ENCODE measurements at regions not wholly inside any gene's neighbourhood (a gene's known extent, or its start where the extent isn't known, plus 50 kb on each side); places are given as distances from the start of the nearest gene placed in this dataset.

GRCh38 chr5:42321785-42322184 is 101.5 kb upstream of the GHR start:
- H3K36me3 ChIP-seq: no peaks in the 10 kb centered on the region
- no peak overlapping the region for H3K27ac ChIP-seq
- TF ChIP-seq CTCF (IDR thresholded peaks at IDR 0.05) (no peak), POLR2AphosphoS5 (IDR thresholded peaks at IDR 0.05; ENCODE audit: insufficient read depth in 1 of 2, low read depth in 1 of 2) (no peak), POLR2A (IDR thresholded peaks at IDR 0.05) (no peak)
- no peak for DNase-seq (ENCODE audit: extremely low spot score in 2 of 2)
- intact Hi-C loops (cut with DNase I): no loop called here
- H3K4me1 ChIP-seq: no peaks in the 10 kb centered on the region
- no peak overlapping the region for H3K4me3 ChIP-seq
- H3K9me3 ChIP-seq: peaks cover 8% of the 10 kb centered on the region
- H3K27me3 ChIP-seq: no peaks in the 10 kb centered on the region

- H3K36me3 ChIP-seq: no peaks in the 10 kb centered on the region
- H3K4me1 ChIP-seq: no peaks in the 10 kb centered on the region
- H3K9me3 ChIP-seq: no peaks in the 10 kb centered on the region
- no peak for TF ChIP-seq POLR2AphosphoS5 (IDR thresholded peaks at IDR 0.05; ENCODE audit: insufficient read depth in 1 of 2, low read depth in 1 of 2)
- TF ChIP-seq CTCF (IDR thresholded peaks at IDR 0.05): no peak
- TF ChIP-seq POLR2A (IDR thresholded peaks at IDR 0.05): no peak
- H3K27ac ChIP-seq: no peak overlapping the region
- H3K27me3 ChIP-seq: no peaks in the 10 kb centered on the region
- no peak overlapping the region for H3K4me3 ChIP-seq
- DNase-seq (ENCODE audit: extremely low spot score in 2 of 2): no peak
- intact Hi-C loops (cut with DNase I): no loop called here
Measured at GRCh38 chr5:42337143-42337542, 86.1 kb upstream of the GHR start.

- Histone ChIP-seq H3K36me3 (no peaks in the 10 kb centered on the region), H3K4me3 (no peak overlapping the region), H3K4me1 (no peaks in the 10 kb centered on the region), H3K9me3 (no peaks in the 10 kb centered on the region), H3K27me3 (no peaks in the 10 kb centered on the region), H3K27ac (no peak overlapping the region)
- intact Hi-C loops (cut with DNase I): no loop called here
- no peak for DNase-seq (ENCODE audit: extremely low spot score in 2 of 2)
- TF ChIP-seq CTCF (IDR thresholded peaks at IDR 0.05) (no peak), POLR2AphosphoS5 (IDR thresholded peaks at IDR 0.05; ENCODE audit: insufficient read depth in 1 of 2, low read depth in 1 of 2) (no peak), POLR2A (IDR thresholded peaks at IDR 0.05) (no peak)
Measured at GRCh38 chr5:42337607-42338006, 85.6 kb upstream of the GHR start.

- no peaks in the 10 kb centered on the region for H3K36me3 ChIP-seq
- no peaks in the 10 kb centered on the region for H3K27me3 ChIP-seq
- no peak for DNase-seq (ENCODE audit: extremely low spot score in 2 of 2)
- no peaks in the 10 kb centered on the region for H3K4me1 ChIP-seq
- intact Hi-C loops (cut with DNase I): no loop called here
- no peak overlapping the region for H3K4me3 ChIP-seq
- no peak for TF ChIP-seq POLR2A (IDR thresholded peaks at IDR 0.05)
- no peak for TF ChIP-seq POLR2AphosphoS5 (IDR thresholded peaks at IDR 0.05; ENCODE audit: insufficient read depth in 1 of 2, low read depth in 1 of 2)
- TF ChIP-seq CTCF (IDR thresholded peaks at IDR 0.05): no peak
- H3K27ac ChIP-seq: no peak overlapping the region
- no peaks in the 10 kb centered on the region for H3K9me3 ChIP-seq
Measured at GRCh38 chr5:42338136-42338535, 85.1 kb upstream of the GHR start.

- Histone ChIP-seq H3K27ac (no peak overlapping the region), H3K27me3 (no peaks in the 10 kb centered on the region), H3K36me3 (no peaks in the 10 kb centered on the region), H3K4me3 (no peak overlapping the region), H3K9me3 (no peaks in the 10 kb centered on the region), H3K4me1 (no peaks in the 10 kb centered on the region)
- intact Hi-C loops (cut with DNase I): no loop called here
- TF ChIP-seq CTCF (IDR thresholded peaks at IDR 0.05) (no peak), POLR2AphosphoS5 (IDR thresholded peaks at IDR 0.05; ENCODE audit: insufficient read depth in 1 of 2, low read depth in 1 of 2) (no peak), POLR2A (IDR thresholded peaks at IDR 0.05) (no peak)
- no peak for DNase-seq (ENCODE audit: extremely low spot score in 2 of 2)
Measured at GRCh38 chr5:42349163-42349562, 74.1 kb upstream of the GHR start.

Measured in vagina (tissue), 2 donors.